Prostate gland (tissue), 2 donors: ENCODE measurements at regions not wholly inside any gene's neighbourhood (a gene's known extent, or its start where the extent isn't known, plus 50 kb on each side); places are given as distances from the start of the nearest gene placed in this dataset.

Experiments used
- DNase-seq: peaks from one replicate; pipeline ENCODE4 v3.0.0-alpha.2; 2019; ENCODE audit warnings: low spot score
- H3K27ac ChIP-seq, 2 donors: fragments of 200-600 bp; sonication (generic); 2 replicates each; pipeline ENCODE4 v1.5.1; 2017 to 2019
- H3K27me3 ChIP-seq: fragments of 200-600 bp; sonication (generic); replicated peaks from 2 replicates; pipeline ENCODE4 v1.5.1; 2019; ENCODE audit not compliant: insufficient read depth
- H3K36me3 ChIP-seq, 2 donors: fragments of 200-600 bp; sonication (generic); 1 replicate in 1 of 2; 2 replicates in 1 of 2; pipeline versions ENCODE4 v1.5.1 to v1.8.1; 2017 to 2019
- H3K4me1 ChIP-seq: fragments of 200-600 bp; sonication (generic); replicated peaks from 2 replicates; pipeline ENCODE4 v1.5.1; 2019
- H3K4me3 ChIP-seq, 2 donors: fragments of 200-600 bp; sonication (generic); 2 replicates each; pipeline ENCODE4 v1.5.1; 2017 to 2019
- H3K9me3 ChIP-seq: fragments of 200-600 bp; sonication (generic); 2 replicates; pipeline ENCODE4 v1.5.1; 2017
- POLR2A ChIP-seq: fragments of 450-650 bp; IDR thresholded peaks from one replicate; pipeline ENCODE4 v1.6.1; 2016; ENCODE audit warnings: antibody characterized with exemption, mild to moderate bottlenecking
- POLR2AphosphoS5 ChIP-seq: sonication (generic); formaldehyde crosslinking; IDR thresholded peaks from one replicate; pipeline ENCODE4 v1.6.1; 2017; ENCODE audit warnings: antibody characterized with exemption
- WGBS: methylation state at CpG from one replicate; pipeline ENCODE4 v1.1.5; 2018; 5-methylcytosine and 5-hydroxymethylcytosine counted together
- intact Hi-C: fragments of 100-400 bp; cut with DNase I; formaldehyde crosslinking; loops from one replicate; pipeline ENCODE4 v1.14.2; 2022
- TF ChIP-seq, protein P1 (sequence below), 4 experiments: fragments of 200-600 bp in 2 of 4; fragments of 450-650 bp in 2 of 4; sonication (generic) in 2 of 4; IDR thresholded peaks; 1 replicate in 3 of 4; 2 replicates in 1 of 4; pipeline ENCODE4 v1.5.1; 2016 to 2019; ENCODE audit warnings: antibody characterized with exemption in 4 of 4, mild to moderate bottlenecking in 2 of 4, moderate library complexity in 2 of 4

DNA sequence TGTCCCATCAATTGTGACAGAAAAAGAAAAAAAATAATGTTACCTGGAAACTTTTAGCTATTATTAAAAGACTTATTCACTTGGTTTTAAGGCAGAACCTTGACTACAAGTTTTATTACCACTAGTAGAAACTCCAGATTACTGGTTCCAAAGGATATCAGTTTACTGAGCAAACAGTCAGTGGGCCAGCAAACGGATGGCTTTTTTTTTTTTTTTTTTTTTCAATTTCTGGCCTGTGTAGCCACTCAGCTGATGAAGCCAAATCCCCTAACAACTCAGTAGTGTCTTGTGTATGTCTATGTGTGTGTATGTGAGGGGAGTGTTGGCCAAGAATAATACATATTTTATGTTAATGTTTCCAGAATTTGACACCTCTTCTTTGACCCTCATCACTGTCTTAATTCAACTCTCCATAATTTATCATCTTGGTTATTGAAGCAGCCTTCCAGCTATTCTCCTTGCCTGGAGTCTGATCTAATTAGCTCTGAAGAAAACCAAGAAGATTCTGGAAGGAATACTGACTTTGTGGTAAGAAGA lies 724.9 kb downstream of the NSUN3 start:
- intact Hi-C loops, result no loop called here
- Histone ChIP-seq H3K4me3 (no peak overlapping the region), H3K27me3 (no peaks in the 10 kb centered on the region), H3K36me3 (no peaks in the 10 kb centered on the region), H3K27ac (no peak overlapping the region), H3K9me3 (no peaks in the 10 kb centered on the region), H3K4me1 (no peaks in the 10 kb centered on the region)
- 3% methylated on average over 1 of the region's 1 CpG for WGBS
- no peak for DNase-seq
- TF ChIP-seq POLR2AphosphoS5 (no peak), POLR2A (no peak)
- TF ChIP-seq, protein P1, sequence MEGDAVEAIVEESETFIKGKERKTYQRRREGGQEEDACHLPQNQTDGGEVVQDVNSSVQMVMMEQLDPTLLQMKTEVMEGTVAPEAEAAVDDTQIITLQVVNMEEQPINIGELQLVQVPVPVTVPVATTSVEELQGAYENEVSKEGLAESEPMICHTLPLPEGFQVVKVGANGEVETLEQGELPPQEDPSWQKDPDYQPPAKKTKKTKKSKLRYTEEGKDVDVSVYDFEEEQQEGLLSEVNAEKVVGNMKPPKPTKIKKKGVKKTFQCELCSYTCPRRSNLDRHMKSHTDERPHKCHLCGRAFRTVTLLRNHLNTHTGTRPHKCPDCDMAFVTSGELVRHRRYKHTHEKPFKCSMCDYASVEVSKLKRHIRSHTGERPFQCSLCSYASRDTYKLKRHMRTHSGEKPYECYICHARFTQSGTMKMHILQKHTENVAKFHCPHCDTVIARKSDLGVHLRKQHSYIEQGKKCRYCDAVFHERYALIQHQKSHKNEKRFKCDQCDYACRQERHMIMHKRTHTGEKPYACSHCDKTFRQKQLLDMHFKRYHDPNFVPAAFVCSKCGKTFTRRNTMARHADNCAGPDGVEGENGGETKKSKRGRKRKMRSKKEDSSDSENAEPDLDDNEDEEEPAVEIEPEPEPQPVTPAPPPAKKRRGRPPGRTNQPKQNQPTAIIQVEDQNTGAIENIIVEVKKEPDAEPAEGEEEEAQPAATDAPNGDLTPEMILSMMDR (IDR thresholded peaks at IDR 0.05), result no peak

DNA sequence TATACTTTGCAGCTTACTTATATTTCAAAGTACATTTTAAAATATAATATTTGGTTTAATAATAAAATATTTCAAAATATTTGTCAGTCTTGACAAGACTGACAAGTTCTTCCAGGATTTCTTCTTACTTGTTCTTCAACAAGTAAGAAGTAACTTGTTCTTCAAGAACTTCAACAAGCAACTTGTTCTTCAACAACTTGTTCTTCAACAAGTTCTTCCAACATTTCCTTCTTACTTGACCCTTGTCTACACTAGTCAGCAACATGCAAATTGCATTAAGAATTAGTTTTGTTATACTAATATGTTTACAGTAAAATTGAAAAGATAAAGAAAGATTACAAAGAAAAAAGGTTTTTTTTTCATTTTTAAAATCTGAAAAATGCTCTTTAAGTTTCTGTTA lies 731.7 kb downstream of the NSUN3 start:
- TF ChIP-seq POLR2A (no peak), POLR2AphosphoS5 (no peak)
- TF ChIP-seq, protein P1 (IDR thresholded peaks at IDR 0.05), result no peak
- intact Hi-C loops, result no loop called here
- H3K36me3 ChIP-seq, result no peaks in the 10 kb centered on the region
- no peaks in the 10 kb centered on the region for H3K9me3 ChIP-seq
- DNase-seq, result no peak
- H3K4me3 ChIP-seq, result no peak overlapping the region
- no peaks in the 10 kb centered on the region for H3K4me1 ChIP-seq
- no peaks in the 10 kb centered on the region for H3K27me3 ChIP-seq
- no peak overlapping the region for H3K27ac ChIP-seq

DNA sequence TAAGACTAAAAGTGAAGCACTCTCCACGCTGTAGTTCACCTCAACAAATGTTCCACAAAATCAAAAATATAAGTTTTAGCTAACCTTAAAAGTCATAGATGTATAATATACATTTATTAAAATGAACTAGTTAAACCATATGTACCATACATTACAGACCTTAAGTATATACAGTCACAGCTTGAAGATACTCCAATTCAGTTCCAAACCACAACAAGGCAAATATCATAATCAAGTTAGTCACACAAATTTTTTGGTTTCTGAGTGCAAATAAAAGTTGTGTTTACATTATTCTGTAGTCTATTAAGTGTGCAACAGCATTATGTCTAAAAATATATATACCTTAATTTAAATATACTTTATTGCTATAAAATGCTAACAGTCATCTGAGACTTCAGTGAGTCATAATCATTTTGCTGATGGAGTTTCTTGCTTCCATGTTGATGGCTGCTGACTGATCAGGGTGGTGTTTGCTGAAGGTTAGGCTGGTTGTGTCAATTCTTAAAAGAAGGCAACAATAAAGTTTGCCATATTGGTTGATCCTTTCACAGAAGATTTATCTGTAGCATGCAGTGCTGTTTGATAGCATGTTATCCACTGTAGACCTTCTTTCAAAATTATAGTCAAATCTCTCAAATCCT lies 736.7 kb downstream of the NSUN3 start:
- Histone ChIP-seq H3K27me3 (no peaks in the 10 kb centered on the region), H3K4me3 (no peak overlapping the region), H3K9me3 (no peaks in the 10 kb centered on the region), H3K36me3 (no peaks in the 10 kb centered on the region), H3K4me1 (no peaks in the 10 kb centered on the region), H3K27ac (no peak overlapping the region)
- no peak for DNase-seq
- no peak for TF ChIP-seq POLR2A
- no peak for TF ChIP-seq POLR2AphosphoS5
- TF ChIP-seq, protein P1 (IDR thresholded peaks at IDR 0.05), result no peak
- intact Hi-C loops, result no loop called here
- 94% methylated on average over 1 of the region's 1 CpG for WGBS

DNA sequence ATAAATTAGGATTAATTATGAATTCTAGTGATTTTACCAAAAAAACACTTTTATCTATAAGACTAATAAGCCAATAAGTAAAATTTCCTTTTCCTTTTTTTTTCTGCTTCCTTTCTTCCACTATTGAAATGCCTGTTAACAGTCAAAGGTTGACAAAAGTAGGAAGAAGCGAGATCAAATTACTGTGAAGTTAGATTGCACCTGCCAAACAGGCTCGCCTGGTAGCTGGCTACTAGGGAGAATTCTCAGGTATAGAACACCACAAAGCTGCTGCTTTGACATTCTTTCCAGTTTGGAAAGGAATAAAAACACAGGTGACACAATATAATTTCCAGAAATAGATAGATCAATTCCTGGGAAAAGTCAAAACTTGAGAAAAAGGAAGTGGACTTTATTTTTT lies 749.0 kb downstream of the NSUN3 start:
- 66% methylated on average over 2 of the region's 2 CpGs for WGBS
- Histone ChIP-seq H3K4me3 (no peak overlapping the region), H3K36me3 (no peaks in the 10 kb centered on the region), H3K9me3 (no peaks in the 10 kb centered on the region), H3K4me1 (no peaks in the 10 kb centered on the region), H3K27me3 (no peaks in the 10 kb centered on the region), H3K27ac (no peak overlapping the region)
- no peak for DNase-seq
- TF ChIP-seq POLR2A, result no peak
- TF ChIP-seq, protein P1 (IDR thresholded peaks at IDR 0.05), result no peak
- no peak for TF ChIP-seq POLR2AphosphoS5
- intact Hi-C loops, result no loop called here

DNA sequence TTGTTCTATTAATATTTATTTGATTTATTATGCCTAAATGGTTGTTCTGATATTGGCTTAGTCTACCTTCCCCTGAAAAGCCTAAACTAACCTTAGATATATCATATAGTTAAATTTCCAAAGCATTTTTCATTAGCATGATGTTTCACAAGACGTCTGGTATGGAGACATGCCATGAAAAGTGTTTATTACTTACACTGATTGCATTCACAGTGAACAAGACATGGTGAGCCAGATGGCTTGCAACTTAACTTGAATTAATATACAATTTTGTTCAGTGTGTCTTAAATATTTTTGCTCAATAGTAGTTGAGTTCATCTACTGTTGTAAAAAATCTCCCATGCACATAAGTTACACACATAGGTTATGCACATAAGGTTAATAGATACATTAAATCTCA lies 758.4 kb downstream of the NSUN3 start:
- H3K4me1 ChIP-seq, result no peaks in the 10 kb centered on the region
- TF ChIP-seq, protein P1 (IDR thresholded peaks at IDR 0.05), result no peak
- TF ChIP-seq POLR2A (no peak), POLR2AphosphoS5 (no peak)
- no peaks in the 10 kb centered on the region for H3K9me3 ChIP-seq
- DNase-seq, result no peak
- no peaks in the 10 kb centered on the region for H3K36me3 ChIP-seq
- WGBS, result 44% methylated on average over 1 of the region's 1 CpG
- H3K4me3 ChIP-seq, result no peak overlapping the region
- intact Hi-C loops, result no loop called here
- no peak overlapping the region for H3K27ac ChIP-seq
- no peaks in the 10 kb centered on the region for H3K27me3 ChIP-seq
